Peyer's patch (tissue), 4 donors: ENCODE measurements at regions not wholly inside any gene's neighbourhood (a gene's known extent, or its start where the extent isn't known, plus 50 kb on each side); places are given as distances from the start of the nearest gene placed in this dataset.
A peak's percentile ranks its signal among the peaks of the same experiment; 100 is the strongest.

Experiments used
- DNase-seq, 3 donors: peaks; one replicate each; pipeline ENCODE4 v3.0.0-alpha.2; 2017 to 2019
- H3K27ac ChIP-seq, 4 donors: fragments of 200-600 bp; sonication (generic); one replicate each; pipeline ENCODE4 v1.5.1; 2016 to 2019
- H3K27me3 ChIP-seq, 2 donors: fragments of 200-600 bp; sonication (generic); one replicate each; pipeline ENCODE4 v1.5.1; 2019
- H3K36me3 ChIP-seq, 3 donors: fragments of 200-600 bp; sonication (generic); one replicate each; pipeline ENCODE4 v1.5.1; 2016 to 2019
- H3K4me1 ChIP-seq, 4 donors: fragments of 200-600 bp; sonication (generic); one replicate each; pipeline ENCODE4 v1.5.1; 2016 to 2019
- H3K4me3 ChIP-seq, 4 donors: fragments of 200-600 bp; sonication (generic); 1 replicate in 3 of 4; 2 replicates in 1 of 4; pipeline ENCODE4 v1.5.1; 2016 to 2019; ENCODE audit warnings: mild to moderate bottlenecking in 1 of 4
- H3K9me3 ChIP-seq, 4 donors: fragments of 200-600 bp; sonication (generic); one replicate each; pipeline ENCODE4 v1.5.1; 2016 to 2019; ENCODE audit warnings: mild to moderate bottlenecking in 1 of 4
- POLR2A ChIP-seq, 2 donors: fragments of 450-650 bp; IDR thresholded peaks; one replicate each; pipeline ENCODE4 v1.5.1; 2017; ENCODE audit warnings: antibody characterized with exemption in 2 of 2, mild to moderate bottlenecking in 2 of 2, moderate library complexity in 2 of 2
- TF ChIP-seq, protein P1 (sequence below), 6 experiments: fragments of 450-650 bp in 4 of 6; fragments of 200-600 bp in 2 of 6; sonication (generic) in 1 of 6; IDR thresholded peaks; one replicate each; pipeline ENCODE4 v1.5.1; 2017 to 2019; ENCODE audit warnings: antibody characterized with exemption in 6 of 6, mild to moderate bottlenecking in 3 of 6, moderate library complexity in 1 of 6

DNA sequence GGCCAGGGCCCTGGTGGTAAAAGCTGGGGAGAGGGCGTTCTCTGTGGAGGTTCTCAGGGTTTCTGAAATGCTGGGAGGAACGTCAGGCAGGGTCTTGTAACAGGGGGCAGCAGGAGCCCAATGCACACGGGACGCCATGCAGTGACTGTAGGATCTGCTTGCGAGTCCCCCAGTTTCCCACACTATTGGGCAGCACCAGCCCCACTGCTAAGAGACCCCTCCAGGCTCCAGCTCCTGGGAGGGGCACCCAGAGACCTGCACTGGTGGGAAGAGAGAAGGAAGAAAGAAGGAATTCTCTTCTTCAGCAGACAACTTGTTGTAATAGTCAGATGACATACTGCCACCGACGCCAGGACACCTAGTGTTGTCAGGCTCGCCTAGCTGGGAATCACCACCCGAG is 55.2 kb upstream of the RNF7 start:
- H3K9me3 ChIP-seq: no peaks in the 10 kb centered on the region
- DNase-seq: no peak
- TF ChIP-seq POLR2A (IDR thresholded peaks at IDR 0.05): no peak
- TF ChIP-seq, protein P1, sequence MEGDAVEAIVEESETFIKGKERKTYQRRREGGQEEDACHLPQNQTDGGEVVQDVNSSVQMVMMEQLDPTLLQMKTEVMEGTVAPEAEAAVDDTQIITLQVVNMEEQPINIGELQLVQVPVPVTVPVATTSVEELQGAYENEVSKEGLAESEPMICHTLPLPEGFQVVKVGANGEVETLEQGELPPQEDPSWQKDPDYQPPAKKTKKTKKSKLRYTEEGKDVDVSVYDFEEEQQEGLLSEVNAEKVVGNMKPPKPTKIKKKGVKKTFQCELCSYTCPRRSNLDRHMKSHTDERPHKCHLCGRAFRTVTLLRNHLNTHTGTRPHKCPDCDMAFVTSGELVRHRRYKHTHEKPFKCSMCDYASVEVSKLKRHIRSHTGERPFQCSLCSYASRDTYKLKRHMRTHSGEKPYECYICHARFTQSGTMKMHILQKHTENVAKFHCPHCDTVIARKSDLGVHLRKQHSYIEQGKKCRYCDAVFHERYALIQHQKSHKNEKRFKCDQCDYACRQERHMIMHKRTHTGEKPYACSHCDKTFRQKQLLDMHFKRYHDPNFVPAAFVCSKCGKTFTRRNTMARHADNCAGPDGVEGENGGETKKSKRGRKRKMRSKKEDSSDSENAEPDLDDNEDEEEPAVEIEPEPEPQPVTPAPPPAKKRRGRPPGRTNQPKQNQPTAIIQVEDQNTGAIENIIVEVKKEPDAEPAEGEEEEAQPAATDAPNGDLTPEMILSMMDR (IDR thresholded peaks at IDR 0.05): no peak
- no peaks in the 10 kb centered on the region for H3K36me3 ChIP-seq
- H3K4me3 ChIP-seq: no peak overlapping the region
- H3K27me3 ChIP-seq: no peaks in the 10 kb centered on the region
- no peaks in the 10 kb centered on the region for H3K4me1 ChIP-seq
- no peak overlapping the region for H3K27ac ChIP-seq

GRCh38 chr3:141684758-141685157 is 53.3 kb upstream of the RNF7 start:
- H3K36me3 ChIP-seq: no peaks in the 10 kb centered on the region
- H3K27ac ChIP-seq: no peak overlapping the region
- H3K4me1 ChIP-seq: no peaks in the 10 kb centered on the region
- DNase-seq: no peak
- H3K4me3 ChIP-seq: no peak overlapping the region
- H3K9me3 ChIP-seq: no peaks in the 10 kb centered on the region
- H3K27me3 ChIP-seq: no peaks in the 10 kb centered on the region
- TF ChIP-seq POLR2A (IDR thresholded peaks at IDR 0.05): no peak
- TF ChIP-seq, protein P1 (IDR thresholded peaks at IDR 0.05): no peak

GRCh38 chr3:141686466-141687291 is 51.4 kb upstream of the RNF7 start:
- TF ChIP-seq POLR2A (IDR thresholded peaks at IDR 0.05): peak in 1 of 2 donors; percentile 12
- TF ChIP-seq, protein P1 (IDR thresholded peaks at IDR 0.05): no peak
- Histone ChIP-seq H3K9me3 (no peaks in the 10 kb centered on the region), H3K4me3 (peak overlapping the region; percentile 17 to 47 (median 30)), H3K27ac (peak overlapping the region; percentile 51 to 79 (median 62)), H3K4me1 (no peaks in the 10 kb centered on the region), H3K27me3 (no peaks in the 10 kb centered on the region), H3K36me3 (no peaks in the 10 kb centered on the region)
- peak in 2 of 3 donors; percentile 68 to 71 for DNase-seq
